OCI-LY7 (cell line): ENCODE measurements at regions not wholly inside any gene's neighbourhood (a gene's known extent, or its start where the extent isn't known, plus 50 kb on each side); places are given as distances from the start of the nearest gene placed in this dataset.

ENCODE experiments used
- BruUV-seq: library from RNA; stranded (reverse); fragments of 400-500 nt; replicated peaks from 2 replicates; lab custom pipeline; 2021; lab: Mats Ljungman, UMichigan
- CTCF ChIA-PET: fragments of 300-600 bp; sonication (Branson Sonifier 250); formaldehyde crosslinking; loops from one replicate; lab custom pipeline; 2022; ENCODE audit warnings: antibody characterized with exemption; ENCODE audit not compliant: unreplicated experiment; lab: Charles Lee
- POLR2A ChIA-PET: fragments of 300-600 bp; sonication (Branson Sonifier 250); formaldehyde crosslinking; loops from one replicate; lab custom pipeline; 2022; ENCODE audit warnings: antibody characterized with exemption; lab: Charles Lee
- DNase-seq: peaks from one replicate; pipeline ENCODE4 v3.0.0-alpha.2; 2015; ENCODE audit warnings: low spot score
- H2AFZ ChIP-seq: fragments of 200-600 bp; sonication (generic), shearing (Covaris generic); 2 replicates; pipeline ENCODE4 v1.6.1; 2014; ENCODE audit warnings: mild to moderate bottlenecking, antibody characterized with exemption, low read length, moderate library complexity
- H3K27ac ChIP-seq: fragments of 200-600 bp; sonication (generic); 2 replicates; pipeline ENCODE4 v1.5.1; 2014; ENCODE audit warnings: mixed run types, low read depth, mild to moderate bottlenecking, moderate library complexity, low read length, inconsistent platforms; ENCODE audit not compliant: poor library complexity, severe bottlenecking
- H3K36me3 ChIP-seq: fragments of 200-600 bp; sonication (generic); 2 replicates; pipeline ENCODE4 v1.6.1; 2014; ENCODE audit warnings: mild to moderate bottlenecking, antibody characterized with exemption, low read length, moderate library complexity, mixed read lengths; ENCODE audit not compliant: insufficient read depth
- H3K4me1 ChIP-seq: fragments of 200-600 bp; sonication (generic); 2 replicates; pipeline ENCODE4 v1.5.1; 2014; ENCODE audit warnings: mild to moderate bottlenecking, low read length; ENCODE audit not compliant: insufficient read depth, poor library complexity, severe bottlenecking
- H3K4me2 ChIP-seq: fragments of 200-600 bp; sonication (generic); 2 replicates; pipeline ENCODE4 v1.6.1; 2014; ENCODE audit warnings: mild to moderate bottlenecking, low read length
- H3K4me3 ChIP-seq: fragments of 200-600 bp; sonication (generic); 2 replicates; pipeline ENCODE4 v1.5.1; 2014; ENCODE audit warnings: mild to moderate bottlenecking, low read depth, low read length; ENCODE audit not compliant: poor library complexity, severe bottlenecking
- H3K79me2 ChIP-seq: fragments of 200-600 bp; sonication (generic); 2 replicates; pipeline ENCODE4 v1.6.1; 2016; ENCODE audit warnings: low read depth, mild to moderate bottlenecking, low read length, moderate library complexity, mixed read lengths; ENCODE audit not compliant: insufficient read depth
- H3K9me2 ChIP-seq: fragments of 200-600 bp; sonication (generic); 2 replicates; pipeline ENCODE4 v1.6.1; 2016; ENCODE audit warnings: mild to moderate bottlenecking, low read length, mixed read lengths; ENCODE audit not compliant: insufficient read depth
- H3K9me3 ChIP-seq: fragments of 200-600 bp; sonication (generic); 2 replicates; pipeline ENCODE4 v1.6.1; 2014; ENCODE audit warnings: mild to moderate bottlenecking, mixed run types, low read length, mixed read lengths
- H4K20me1 ChIP-seq: fragments of 200-600 bp; sonication (generic); 2 replicates; pipeline ENCODE4 v1.6.1; 2014; ENCODE audit warnings: mild to moderate bottlenecking, antibody characterized with exemption, low read length, moderate library complexity, mixed read lengths; ENCODE audit not compliant: insufficient read depth
- CTCF ChIP-seq: fragments of 200-600 bp; sonication (generic); conservative IDR thresholded peaks from 2 replicates; pipeline ENCODE4 v1.5.1; 2014; ENCODE audit warnings: mild to moderate bottlenecking, antibody characterized with exemption, low read length, moderate library complexity, mixed read lengths
- EZH2phosphoT487 ChIP-seq: fragments of 200-600 bp; sonication (generic); IDR thresholded peaks from 2 replicates; pipeline ENCODE4 v1.6.1; 2018; ENCODE audit warnings: low read depth, borderline replicate concordance, mild to moderate bottlenecking, mixed run types, antibody characterized with exemption, low read length, moderate library complexity, mixed read lengths
- intact Hi-C: fragments of 100-400 bp; cut with micrococcal nuclease; formaldehyde crosslinking; loops from one replicate; pipeline ENCODE4 v1.10.0; 2022; ENCODE audit not compliant: unreplicated experiment

- intact Hi-C loops: loop anchor here (10.0 kb wide), 1 partner anchor 791 kb away; no protein-coding TSS in a partner anchor
- no peaks in the 10 kb centered on the region for H3K9me3 ChIP-seq
- no peaks in the 10 kb centered on the region for H3K79me2 ChIP-seq
- no TSS peak for BruUV-seq
- POLR2A ChIA-PET: no interaction called here
- H3K9me2 ChIP-seq: no peaks in the 10 kb centered on the region
- no peak overlapping the region for H3K27ac ChIP-seq
- no peaks in the 10 kb centered on the region for H4K20me1 ChIP-seq
- peaks cover 4% of the 10 kb centered on the region for H3K4me1 ChIP-seq
- no peak overlapping the region for H2AFZ ChIP-seq
- H3K4me2 ChIP-seq: no peak overlapping the region
- CTCF ChIA-PET: no interaction called here
- H3K36me3 ChIP-seq: no peaks in the 10 kb centered on the region
- no peak overlapping the region for H3K4me3 ChIP-seq
- DNase-seq: no peak
- no peak for TF ChIP-seq CTCF
Measured at GRCh38 chr6:71015392-71015791, 58.5 kb upstream of the B3GAT2 start.

GRCh38 chr6:71028236-71028876, 71.5 kb upstream of the B3GAT2 start:
- Histone ChIP-seq H4K20me1 (no peaks in the 10 kb centered on the region), H3K9me2 (no peaks in the 10 kb centered on the region), H3K4me1 (no peaks in the 10 kb centered on the region), H3K4me2 (no peak overlapping the region), H3K9me3 (no peaks in the 10 kb centered on the region), H3K36me3 (no peaks in the 10 kb centered on the region), H3K79me2 (no peaks in the 10 kb centered on the region), H3K4me3 (no peak overlapping the region), H3K27ac (no peak overlapping the region), H2AFZ (no peak overlapping the region)
- intact Hi-C loops: no loop called here
- ChIA-PET POLR2A (no interaction called here), CTCF (no interaction called here)
- DNase-seq: no peak
- TF ChIP-seq EZH2phosphoT487 (no peak), CTCF (no peak)
- BruUV-seq: no TSS peak

- intact Hi-C loops: no loop called here
- no TSS peak for BruUV-seq
- CTCF ChIA-PET: no interaction called here
Measured at GRCh38 chr6:71028877-71029252, 72.0 kb upstream of the B3GAT2 start.

More at GRCh38 chr6:71028877-71029252, 72.0 kb upstream of the B3GAT2 start:
- Histone ChIP-seq H3K79me2 (no peaks in the 10 kb centered on the region), H3K27ac (no peak overlapping the region), H4K20me1 (no peaks in the 10 kb centered on the region), H3K4me2 (no peak overlapping the region), H2AFZ (no peak overlapping the region), H3K9me3 (no peaks in the 10 kb centered on the region), H3K36me3 (no peaks in the 10 kb centered on the region), H3K9me2 (no peaks in the 10 kb centered on the region), H3K4me3 (no peak overlapping the region), H3K4me1 (no peaks in the 10 kb centered on the region)
- TF ChIP-seq CTCF (no peak), EZH2phosphoT487 (no peak)
- DNase-seq: no peak
- POLR2A ChIA-PET: no interaction called here
